Smooth muscle cell (in vitro differentiated cells): ENCODE measurements at regions not wholly inside any gene's neighbourhood (a gene's known extent, or its start where the extent isn't known, plus 50 kb on each side); places are given as distances from the start of the nearest gene placed in this dataset.

Experiments
- DNase-seq: peaks from one replicate; lab custom pipeline; 2025; ENCODE audit not compliant: unreplicated experiment; lab: John Stamatoyannopoulos, UW
- H2AFZ ChIP-seq: fragments of 200-600 bp; sonication (generic); 2 replicates; pipeline ENCODE4 v1.6.0; 2016; ENCODE audit warnings: antibody characterized with exemption, low read depth, mild to moderate bottlenecking
- H3F3A ChIP-seq: fragments of 200-600 bp; sonication (generic); 2 replicates; pipeline ENCODE4 v1.6.0; 2017; ENCODE audit warnings: antibody characterized with exemption, low read depth
- H3K27ac ChIP-seq: fragments of 200-600 bp; sonication (generic); 2 replicates; pipeline ENCODE4 v1.5.1; 2016; ENCODE audit warnings: low read depth, mild to moderate bottlenecking
- H3K27me3 ChIP-seq: fragments of 200-600 bp; sonication (generic); 2 replicates; pipeline ENCODE4 v1.6.1; 2016; ENCODE audit warnings: low read depth, mild to moderate bottlenecking
- H3K36me3 ChIP-seq: fragments of 200-600 bp; sonication (generic); 2 replicates; pipeline ENCODE4 v1.5.1; 2016; ENCODE audit warnings: low read depth
- H3K4me1 ChIP-seq: fragments of 200-600 bp; sonication (generic); 2 replicates; pipeline ENCODE4 v1.5.1; 2016; ENCODE audit warnings: low read depth
- H3K4me2 ChIP-seq: fragments of 200-600 bp; sonication (generic); 2 replicates; pipeline ENCODE4 v1.6.0; 2016; ENCODE audit warnings: mild to moderate bottlenecking
- H3K4me3 ChIP-seq: fragments of 200-600 bp; sonication (generic); 2 replicates; pipeline ENCODE4 v1.5.1; 2016; ENCODE audit warnings: mild to moderate bottlenecking
- H3K79me2 ChIP-seq: fragments of 200-600 bp; sonication (generic); 2 replicates; pipeline ENCODE4 v1.6.0; 2016; ENCODE audit warnings: low read depth, mild to moderate bottlenecking
- H3K9ac ChIP-seq: fragments of 200-600 bp; sonication (generic); 2 replicates; pipeline ENCODE4 v1.6.0; 2016; ENCODE audit warnings: low read depth
- H3K9me3 ChIP-seq: fragments of 200-600 bp; sonication (generic); replicated peaks from 2 replicates; pipeline ENCODE4 v1.5.1; 2016; ENCODE audit warnings: low read depth
- H4K20me1 ChIP-seq: fragments of 200-600 bp; sonication (generic); 2 replicates; pipeline ENCODE4 v1.6.0; 2016; ENCODE audit warnings: low read depth
- WGBS: methylation state at CpG from one replicate; pipeline ENCODE4 v1.1.7; 2016; ENCODE audit warnings: low lambda C conversion rate; 5-methylcytosine and 5-hydroxymethylcytosine counted together
- TF ChIP-seq, protein P1 (sequence below): fragments of 200-600 bp; sonication (generic); IDR thresholded peaks from 2 replicates; pipeline ENCODE4 v1.5.1; 2017; ENCODE audit warnings: borderline replicate concordance, mild to moderate bottlenecking, antibody characterized with exemption; ENCODE audit not compliant: insufficient read depth, poor library complexity, severe bottlenecking

DNA sequence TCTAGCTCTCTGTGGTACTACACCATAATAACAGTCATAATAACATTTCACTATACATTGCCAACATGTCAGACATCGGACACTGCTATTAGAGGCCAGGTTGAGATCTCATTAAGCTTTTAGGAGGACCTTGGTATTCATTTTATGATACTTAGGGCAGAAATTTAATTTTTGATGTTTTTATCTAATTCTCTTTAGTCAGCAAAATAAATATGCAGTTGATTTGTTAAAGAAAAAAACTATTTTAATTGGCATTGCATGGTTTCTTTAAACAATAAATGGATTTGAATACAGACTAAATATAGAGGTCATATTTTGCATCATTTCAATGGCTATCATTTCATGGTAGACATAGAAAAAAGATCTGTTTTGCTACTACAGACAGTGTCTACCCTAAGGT, 308.7 kb downstream of the PRDM5 start:
- H4K20me1 ChIP-seq: no peaks in the 10 kb centered on the region
- no peaks in the 10 kb centered on the region for H3K9me3 ChIP-seq
- no peak overlapping the region for H3K4me3 ChIP-seq
- TF ChIP-seq, protein P1, sequence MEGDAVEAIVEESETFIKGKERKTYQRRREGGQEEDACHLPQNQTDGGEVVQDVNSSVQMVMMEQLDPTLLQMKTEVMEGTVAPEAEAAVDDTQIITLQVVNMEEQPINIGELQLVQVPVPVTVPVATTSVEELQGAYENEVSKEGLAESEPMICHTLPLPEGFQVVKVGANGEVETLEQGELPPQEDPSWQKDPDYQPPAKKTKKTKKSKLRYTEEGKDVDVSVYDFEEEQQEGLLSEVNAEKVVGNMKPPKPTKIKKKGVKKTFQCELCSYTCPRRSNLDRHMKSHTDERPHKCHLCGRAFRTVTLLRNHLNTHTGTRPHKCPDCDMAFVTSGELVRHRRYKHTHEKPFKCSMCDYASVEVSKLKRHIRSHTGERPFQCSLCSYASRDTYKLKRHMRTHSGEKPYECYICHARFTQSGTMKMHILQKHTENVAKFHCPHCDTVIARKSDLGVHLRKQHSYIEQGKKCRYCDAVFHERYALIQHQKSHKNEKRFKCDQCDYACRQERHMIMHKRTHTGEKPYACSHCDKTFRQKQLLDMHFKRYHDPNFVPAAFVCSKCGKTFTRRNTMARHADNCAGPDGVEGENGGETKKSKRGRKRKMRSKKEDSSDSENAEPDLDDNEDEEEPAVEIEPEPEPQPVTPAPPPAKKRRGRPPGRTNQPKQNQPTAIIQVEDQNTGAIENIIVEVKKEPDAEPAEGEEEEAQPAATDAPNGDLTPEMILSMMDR: no peak
- H3K4me2 ChIP-seq: no peak overlapping the region
- H3K36me3 ChIP-seq: no peaks in the 10 kb centered on the region
- no peak overlapping the region for H2AFZ ChIP-seq
- no peak overlapping the region for H3K9ac ChIP-seq
- H3K4me1 ChIP-seq: no peaks in the 10 kb centered on the region
- no peak overlapping the region for H3K27ac ChIP-seq
- no peaks in the 10 kb centered on the region for H3K27me3 ChIP-seq
- H3F3A ChIP-seq: no peaks in the 10 kb centered on the region
- H3K79me2 ChIP-seq: no peaks in the 10 kb centered on the region
- 98% methylated on average over 1 of the region's 1 CpG for WGBS
- DNase-seq: no peak

DNA sequence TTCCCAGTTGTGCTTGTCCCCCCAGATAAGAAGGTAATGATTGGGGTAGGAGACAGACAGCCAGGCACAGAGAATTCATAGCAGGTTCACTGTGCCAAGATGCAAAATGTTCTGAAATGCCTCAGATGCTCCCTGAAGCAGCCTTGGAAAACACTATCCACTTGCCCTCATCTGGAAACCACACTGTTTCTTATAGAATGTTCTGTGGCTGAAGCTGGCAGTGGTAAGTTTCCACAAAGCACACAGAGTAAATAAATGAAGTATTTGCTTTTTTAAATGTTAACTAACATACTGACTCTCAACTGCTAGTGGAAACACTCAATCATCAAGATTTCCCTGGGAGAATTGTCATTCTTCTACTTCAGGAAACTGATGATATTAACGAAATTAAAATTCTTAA, 311.4 kb downstream of the PRDM5 start:
- H3K9ac ChIP-seq: no peak overlapping the region
- peaks cover 3% of the 10 kb centered on the region for H3K9me3 ChIP-seq
- H3F3A ChIP-seq: no peaks in the 10 kb centered on the region
- no peaks in the 10 kb centered on the region for H4K20me1 ChIP-seq
- no peaks in the 10 kb centered on the region for H3K79me2 ChIP-seq
- no peak overlapping the region for H2AFZ ChIP-seq
- TF ChIP-seq, protein P1: no peak
- 83% methylated on average over 1 of the region's 1 CpG for WGBS
- no peak overlapping the region for H3K27ac ChIP-seq
- H3K4me3 ChIP-seq: no peak overlapping the region
- no peaks in the 10 kb centered on the region for H3K27me3 ChIP-seq
- no peaks in the 10 kb centered on the region for H3K4me1 ChIP-seq
- no peak overlapping the region for H3K4me2 ChIP-seq
- H3K36me3 ChIP-seq: no peaks in the 10 kb centered on the region
- DNase-seq: no peak

GRCh38 chr4:120591038-120591437, 331.5 kb downstream of the PRDM5 start:
- Histone ChIP-seq H4K20me1 (no peaks in the 10 kb centered on the region), H3K36me3 (no peaks in the 10 kb centered on the region), H3K4me3 (no peak overlapping the region), H3K4me2 (no peak overlapping the region), H3K4me1 (peaks cover 3% of the 10 kb centered on the region), H3K9ac (no peak overlapping the region), H3K9me3 (no peaks in the 10 kb centered on the region), H3K79me2 (no peaks in the 10 kb centered on the region), H2AFZ (no peak overlapping the region), H3K27ac (no peak overlapping the region), H3F3A (no peaks in the 10 kb centered on the region), H3K27me3 (no peaks in the 10 kb centered on the region)
- WGBS: 95% methylated on average over 2 of the region's 2 CpGs
- TF ChIP-seq, protein P1: no peak
- DNase-seq: no peak

GRCh38 chr4:120589787-120590186, 332.7 kb downstream of the PRDM5 start:
- Histone ChIP-seq H3K4me3 (no peak overlapping the region), H3K9me3 (no peaks in the 10 kb centered on the region), H3K4me1 (peaks cover 3% of the 10 kb centered on the region), H3F3A (no peaks in the 10 kb centered on the region), H4K20me1 (no peaks in the 10 kb centered on the region), H3K27ac (no peak overlapping the region), H3K79me2 (no peaks in the 10 kb centered on the region), H2AFZ (no peak overlapping the region), H3K9ac (no peak overlapping the region), H3K4me2 (no peak overlapping the region), H3K36me3 (no peaks in the 10 kb centered on the region), H3K27me3 (no peaks in the 10 kb centered on the region)
- TF ChIP-seq, protein P1: no peak
- no peak for DNase-seq
- WGBS: 74% methylated on average over 2 of the region's 2 CpGs
